KMS-11 (cell line): ENCODE measurements at regions not wholly inside any gene's neighbourhood (a gene's known extent, or its start where the extent isn't known, plus 50 kb on each side); places are given as distances from the start of the nearest gene placed in this dataset.

Source experiments
- H2AFZ ChIP-seq: fragments of 200-600 bp; sonication (generic); 2 replicates; pipeline ENCODE4 v1.6.1; 2016; ENCODE audit warnings: antibody characterized with exemption, mixed run types, low read depth
- H3K27ac ChIP-seq: fragments of 200-600 bp; sonication (generic); 2 replicates; pipeline ENCODE4 v1.6.1; 2016; ENCODE audit warnings: mild to moderate bottlenecking, mixed run types
- H3K27me3 ChIP-seq: fragments of 200-600 bp; sonication (generic); 2 replicates; pipeline ENCODE4 v1.6.1; 2017; ENCODE audit warnings: mild to moderate bottlenecking, low read depth, mixed run types, moderate library complexity; ENCODE audit not compliant: insufficient read depth
- H3K36me3 ChIP-seq: fragments of 200-600 bp; sonication (generic); 2 replicates; pipeline ENCODE4 v1.6.1; 2017; ENCODE audit warnings: mild to moderate bottlenecking, mixed run types; ENCODE audit not compliant: insufficient read depth
- H3K4me1 ChIP-seq: fragments of 200-600 bp; sonication (generic); 2 replicates; pipeline ENCODE4 v1.6.1; 2016; ENCODE audit warnings: mild to moderate bottlenecking, low read depth, mixed run types; ENCODE audit not compliant: poor library complexity, severe bottlenecking
- H3K4me2 ChIP-seq: fragments of 200-600 bp; sonication (generic); 2 replicates; pipeline ENCODE4 v1.7.0; 2016; ENCODE audit warnings: mild to moderate bottlenecking, mixed run types
- H3K4me3 ChIP-seq: fragments of 200-600 bp; sonication (generic); IDR thresholded peaks from 2 replicates; pipeline ENCODE4 v1.6.1; 2017; ENCODE audit warnings: low read depth, low read length, mixed read lengths; ENCODE audit not compliant: insufficient read depth
- H3K79me2 ChIP-seq: fragments of 200-600 bp; sonication (generic); 2 replicates; pipeline ENCODE4 v1.6.1; 2016; ENCODE audit warnings: low read depth, mixed run types; ENCODE audit not compliant: insufficient read depth
- H3K9ac ChIP-seq: fragments of 200-600 bp; sonication (generic); 2 replicates; pipeline ENCODE4 v1.6.1; 2016; ENCODE audit warnings: mild to moderate bottlenecking, mixed run types
- H4K20me1 ChIP-seq: fragments of 200-600 bp; sonication (generic); 2 replicates; pipeline ENCODE4 v1.6.1; 2016; ENCODE audit warnings: mild to moderate bottlenecking, mixed run types; ENCODE audit not compliant: insufficient read depth
- TF ChIP-seq, protein P1 (sequence below): fragments of 200-600 bp; sonication (generic); conservative IDR thresholded peaks from 2 replicates; pipeline ENCODE4 v1.6.1; 2017; ENCODE audit warnings: low read depth, mild to moderate bottlenecking, antibody characterized with exemption, low read length, moderate library complexity, mixed read lengths

DNA sequence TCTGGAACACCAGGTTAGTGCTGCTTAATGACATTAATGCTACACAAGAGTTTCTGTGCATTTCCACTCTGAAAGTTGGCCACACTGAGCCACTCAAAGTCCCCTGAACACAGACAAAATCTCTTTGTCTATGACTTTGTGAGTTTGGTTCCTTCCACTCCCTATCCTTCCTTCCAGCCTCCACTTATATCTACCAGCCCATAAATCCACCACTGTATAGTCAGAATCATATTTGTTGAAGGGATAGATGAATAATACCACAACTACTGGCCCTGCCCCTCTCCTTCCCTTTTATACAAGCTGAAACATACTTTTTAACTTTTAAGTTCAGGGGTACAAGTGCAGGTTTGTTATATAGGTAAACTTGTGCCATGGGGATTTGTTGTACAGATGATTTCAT, 127.5 kb downstream of the ABHD5 start:
- Histone ChIP-seq H3K36me3 (no peaks in the 10 kb centered on the region), H3K9ac (no peak overlapping the region), H3K27me3 (no peaks in the 10 kb centered on the region), H3K79me2 (no peaks in the 10 kb centered on the region), H3K4me1 (no peaks in the 10 kb centered on the region), H2AFZ (no peak overlapping the region), H3K4me3 (no peak overlapping the region), H3K27ac (no peak overlapping the region), H3K4me2 (no peak overlapping the region), H4K20me1 (no peaks in the 10 kb centered on the region)
- TF ChIP-seq, protein P1, sequence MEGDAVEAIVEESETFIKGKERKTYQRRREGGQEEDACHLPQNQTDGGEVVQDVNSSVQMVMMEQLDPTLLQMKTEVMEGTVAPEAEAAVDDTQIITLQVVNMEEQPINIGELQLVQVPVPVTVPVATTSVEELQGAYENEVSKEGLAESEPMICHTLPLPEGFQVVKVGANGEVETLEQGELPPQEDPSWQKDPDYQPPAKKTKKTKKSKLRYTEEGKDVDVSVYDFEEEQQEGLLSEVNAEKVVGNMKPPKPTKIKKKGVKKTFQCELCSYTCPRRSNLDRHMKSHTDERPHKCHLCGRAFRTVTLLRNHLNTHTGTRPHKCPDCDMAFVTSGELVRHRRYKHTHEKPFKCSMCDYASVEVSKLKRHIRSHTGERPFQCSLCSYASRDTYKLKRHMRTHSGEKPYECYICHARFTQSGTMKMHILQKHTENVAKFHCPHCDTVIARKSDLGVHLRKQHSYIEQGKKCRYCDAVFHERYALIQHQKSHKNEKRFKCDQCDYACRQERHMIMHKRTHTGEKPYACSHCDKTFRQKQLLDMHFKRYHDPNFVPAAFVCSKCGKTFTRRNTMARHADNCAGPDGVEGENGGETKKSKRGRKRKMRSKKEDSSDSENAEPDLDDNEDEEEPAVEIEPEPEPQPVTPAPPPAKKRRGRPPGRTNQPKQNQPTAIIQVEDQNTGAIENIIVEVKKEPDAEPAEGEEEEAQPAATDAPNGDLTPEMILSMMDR, result no peak

GRCh38 chr3:43838009-43838758, 147.4 kb downstream of the ABHD5 start:
- Histone ChIP-seq H3K27ac (no peak overlapping the region), H2AFZ (no peak overlapping the region), H3K9ac (no peak overlapping the region), H3K4me1 (no peaks in the 10 kb centered on the region), H3K79me2 (no peaks in the 10 kb centered on the region), H4K20me1 (no peaks in the 10 kb centered on the region), H3K4me2 (no peak overlapping the region), H3K36me3 (no peaks in the 10 kb centered on the region), H3K27me3 (no peaks in the 10 kb centered on the region), H3K4me3 (no peak overlapping the region)
- TF ChIP-seq, protein P1, result no peak

DNA sequence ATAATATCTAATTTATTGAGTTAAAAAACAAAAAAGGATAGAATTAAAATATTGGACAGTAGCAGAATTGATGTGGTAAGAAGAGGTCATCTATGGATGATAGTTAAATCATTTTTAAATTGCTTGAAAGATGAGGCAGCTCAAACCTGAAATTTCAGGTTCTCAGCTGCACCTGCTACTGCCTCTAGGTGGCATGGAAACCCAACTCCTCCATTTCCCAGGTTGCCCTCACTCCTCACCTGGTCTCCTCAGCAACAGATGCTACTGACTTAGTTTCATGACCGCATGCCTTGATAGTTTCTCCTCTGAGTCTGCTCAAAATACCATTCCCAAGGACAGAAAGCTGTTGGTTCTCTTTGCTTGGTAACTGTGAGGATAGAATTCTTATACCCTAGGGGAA, 148.1 kb downstream of the ABHD5 start:
- no peak overlapping the region for H3K27ac ChIP-seq

GRCh38 chr3:43843386-43843785, 152.6 kb downstream of the ABHD5 start:
- H3K4me3 ChIP-seq, result no peak overlapping the region
- no peaks in the 10 kb centered on the region for H3K27me3 ChIP-seq
- H3K79me2 ChIP-seq, result no peaks in the 10 kb centered on the region
- no peaks in the 10 kb centered on the region for H3K36me3 ChIP-seq
- H2AFZ ChIP-seq, result no peak overlapping the region
- no peak overlapping the region for H3K27ac ChIP-seq
- H3K9ac ChIP-seq, result no peak overlapping the region
- TF ChIP-seq, protein P1, result no peak
- H3K4me1 ChIP-seq, result no peaks in the 10 kb centered on the region
- no peak overlapping the region for H3K4me2 ChIP-seq
- no peaks in the 10 kb centered on the region for H4K20me1 ChIP-seq

More for the DNA sequence above, 148.1 kb downstream of the ABHD5 start:
- Histone ChIP-seq H3K9ac (no peak overlapping the region), H3K4me1 (no peaks in the 10 kb centered on the region), H4K20me1 (no peaks in the 10 kb centered on the region), H3K27me3 (no peaks in the 10 kb centered on the region), H2AFZ (no peak overlapping the region), H3K36me3 (no peaks in the 10 kb centered on the region), H3K79me2 (no peaks in the 10 kb centered on the region), H3K4me2 (no peak overlapping the region), H3K4me3 (no peak overlapping the region)
- TF ChIP-seq, protein P1, result no peak
